Heart left ventricle (tissue), 16 donors: ENCODE measurements at regions not wholly inside any gene's neighbourhood (a gene's known extent, or its start where the extent isn't known, plus 50 kb on each side); places are given as distances from the start of the nearest gene placed in this dataset.

ENCODE experiments used
- ATAC-seq, 4 donors: fragments of 200-7000 bp; cut with Tn5 transposase; one replicate each; pipeline ENCODE4 v1.9.1; 2020 to 2022; ENCODE audit warnings: moderate library complexity in 4 of 4, mild to moderate bottlenecking in 3 of 4, moderate number of reproducible peaks in 1 of 4
- DNase-seq, 5 donors: peaks; one replicate each; pipeline ENCODE4 v3.0.0-alpha.2; 2020
- H3K27ac ChIP-seq, 12 donors: fragments of 200-600 bp; sonication (generic) in 4 of 12; one replicate each; pipeline versions ENCODE4 v1.5.0 to v1.8.0; 2016 to 2022; ENCODE audit warnings: mild to moderate bottlenecking in 2 of 12
- H3K27me3 ChIP-seq, 9 donors: fragments of 200-600 bp; sonication (generic) in 2 of 9; one replicate each; pipeline versions ENCODE4 v1.5.1 to v1.8.0; 2016 to 2022; ENCODE audit warnings: mild to moderate bottlenecking in 3 of 9
- H3K36me3 ChIP-seq, 9 donors: fragments of 200-600 bp; sonication (generic) in 2 of 9; one replicate each; pipeline versions ENCODE4 v1.5.0 to v1.8.0; 2018 to 2022; ENCODE audit warnings: mild to moderate bottlenecking in 2 of 9
- H3K4me1 ChIP-seq, 12 donors: fragments of 200-600 bp; sonication (generic) in 4 of 12; one replicate each; pipeline versions ENCODE4 v1.5.0 to v1.8.0; 2016 to 2022; ENCODE audit warnings: mild to moderate bottlenecking in 3 of 12
- H3K4me3 ChIP-seq, 12 donors: fragments of 200-600 bp; sonication (generic) in 4 of 12; one replicate each; pipeline versions ENCODE4 v1.5.0 to v1.8.0; 2017 to 2022; ENCODE audit warnings: mild to moderate bottlenecking in 9 of 12, moderate library complexity in 4 of 12
- H3K9me3 ChIP-seq, 12 donors: fragments of 200-600 bp; sonication (generic) in 4 of 12; one replicate each; pipeline versions ENCODE4 v1.5.0 to v1.8.0; 2016 to 2022; ENCODE audit warnings: mild to moderate bottlenecking in 1 of 12
- POLR2A ChIP-seq, 2 donors: fragments of 450-650 bp; IDR thresholded peaks; one replicate each; pipeline ENCODE4 v1.6.1; 2017; ENCODE audit warnings: antibody characterized with exemption in 2 of 2, mild to moderate bottlenecking in 2 of 2, moderate library complexity in 2 of 2
- WGBS, 4 donors: extraction: QIAGEN DNeasy Blood & Tissue Kit in 2 of 4; methylation state at CpG; one replicate each; pipeline versions ENCODE4 v1.1.5 to v1.1.7; 2013 to 2018; 5-methylcytosine and 5-hydroxymethylcytosine counted together
- intact Hi-C, 10 donors: fragments of 100-400 bp; cut with DNase I; formaldehyde crosslinking; loops; one replicate each; pipeline versions ENCODE4 v1.11.1 to v1.14.2; 2022
- TF ChIP-seq, protein P1 (sequence below), 12 donors: fragments of 200-600 bp; sonication (generic) in 4 of 12; IDR thresholded peaks; one replicate each; pipeline versions ENCODE4 v1.5.0 to v1.8.0; 2018 to 2022; ENCODE audit warnings: antibody characterized with exemption in 12 of 12, mild to moderate bottlenecking in 5 of 12
- donor health status: ischemic (EF 13 %, LVEDD 7.1; RV severe dilation, severe dysfunction).
- donor health status: healthy with polysubstance abuse.
- donor health status: DM: no; HTN: yes; CAD: no.
- donor health status: DM: no; HTN: no; CAD: no.
- donor health status: ischemic (EF 25% LVEDD 6.9; RV normal size, moderate dysfunction).
- donor health status: ischemic (EF 25% LVEDD 5.7; RV mildly dilated, moderate dysfunction).
- donor health status: healthy.
- donor health status: DM: yes; HTN: yes; CAD: no.
- donor health status: ischemic (EF 35%, LVEDD 5.7; RV mildly dilated, moderate dysfunction).
- donor health status: nonischemic (EF 11% LVEDD 7.7; RV severe dilation, severe dysfunction).
- donor health status: DM: yes; HTN: yes; CAD: no.
- donor health status: PGD.
- donor health status: ischemic (EF 29% LVEDD 5.4; RV normal size, mild dysfunction).
- donor health status: nonischemic (EF 23%, LVEDD 6.1; RV moderate dilation, normal function).

- ATAC-seq (no peak), DNase-seq (no peak)
- intact Hi-C loops = no loop called here
- no peak overlapping the region for H3K27ac ChIP-seq
- peaks cover 0 to 27% (median 18%) of the 10 kb centered on the region in 12 donors for H3K4me1 ChIP-seq
- H3K27me3 ChIP-seq = peaks cover 0 to 12% (median 0%) of the 10 kb centered on the region in 9 donors
- TF ChIP-seq POLR2A (IDR thresholded peaks at IDR 0.05) = no peak
- TF ChIP-seq, protein P1, sequence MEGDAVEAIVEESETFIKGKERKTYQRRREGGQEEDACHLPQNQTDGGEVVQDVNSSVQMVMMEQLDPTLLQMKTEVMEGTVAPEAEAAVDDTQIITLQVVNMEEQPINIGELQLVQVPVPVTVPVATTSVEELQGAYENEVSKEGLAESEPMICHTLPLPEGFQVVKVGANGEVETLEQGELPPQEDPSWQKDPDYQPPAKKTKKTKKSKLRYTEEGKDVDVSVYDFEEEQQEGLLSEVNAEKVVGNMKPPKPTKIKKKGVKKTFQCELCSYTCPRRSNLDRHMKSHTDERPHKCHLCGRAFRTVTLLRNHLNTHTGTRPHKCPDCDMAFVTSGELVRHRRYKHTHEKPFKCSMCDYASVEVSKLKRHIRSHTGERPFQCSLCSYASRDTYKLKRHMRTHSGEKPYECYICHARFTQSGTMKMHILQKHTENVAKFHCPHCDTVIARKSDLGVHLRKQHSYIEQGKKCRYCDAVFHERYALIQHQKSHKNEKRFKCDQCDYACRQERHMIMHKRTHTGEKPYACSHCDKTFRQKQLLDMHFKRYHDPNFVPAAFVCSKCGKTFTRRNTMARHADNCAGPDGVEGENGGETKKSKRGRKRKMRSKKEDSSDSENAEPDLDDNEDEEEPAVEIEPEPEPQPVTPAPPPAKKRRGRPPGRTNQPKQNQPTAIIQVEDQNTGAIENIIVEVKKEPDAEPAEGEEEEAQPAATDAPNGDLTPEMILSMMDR (IDR thresholded peaks at IDR 0.05) = no peak
- H3K4me3 ChIP-seq = no peak overlapping the region
- WGBS, 4 donors = 90 to 94% (median 92%) methylated on average over 4 of the region's 4 CpGs
- no peaks in the 10 kb centered on the region for H3K36me3 ChIP-seq
- no peaks in the 10 kb centered on the region for H3K9me3 ChIP-seq
Observed at GRCh38 chr2:217244815-217245214, 385.0 kb upstream of the TNP1 start.

GRCh38 chr2:217242947-217243346, 383.1 kb upstream of the TNP1 start:
- intact Hi-C loops = no loop called here
- Histone ChIP-seq H3K27me3 (peaks cover 0 to 9% (median 0%) of the 10 kb centered on the region in 9 donors), H3K4me3 (no peak overlapping the region), H3K27ac (no peak overlapping the region), H3K4me1 (peaks cover 0 to 10% (median 4%) of the 10 kb centered on the region in 12 donors), H3K9me3 (no peaks in the 10 kb centered on the region), H3K36me3 (no peaks in the 10 kb centered on the region)
- no peak for TF ChIP-seq POLR2A (IDR thresholded peaks at IDR 0.05)
- TF ChIP-seq, protein P1 (IDR thresholded peaks at IDR 0.05) = no peak
- DNase-seq (no peak), ATAC-seq (no peak)
- WGBS, 4 donors = 95 to 98% (median 97%) methylated on average over 3 of the region's 3 CpGs

GRCh38 chr2:217231724-217232123, 371.9 kb upstream of the TNP1 start:
- ATAC-seq = no peak
- DNase-seq = no peak
- TF ChIP-seq POLR2A (IDR thresholded peaks at IDR 0.05) = no peak
- TF ChIP-seq, protein P1 (IDR thresholded peaks at IDR 0.05) = no peak
- intact Hi-C loops = no loop called here
- H3K4me3 ChIP-seq = no peak overlapping the region
- 54 to 59% (median 58%) methylated on average over 3 of the region's 3 CpGs for WGBS, 4 donors
- H3K27ac ChIP-seq = no peak overlapping the region
- no peaks in the 10 kb centered on the region for H3K36me3 ChIP-seq
- H3K4me1 ChIP-seq = peaks cover 0 to 6% (median 0%) of the 10 kb centered on the region in 12 donors
- H3K9me3 ChIP-seq = peaks cover 0 to 8% (median under 1%) of the 10 kb centered on the region in 12 donors
- H3K27me3 ChIP-seq = peaks cover 0 to 34% (median 0%) of the 10 kb centered on the region in 9 donors

DNA sequence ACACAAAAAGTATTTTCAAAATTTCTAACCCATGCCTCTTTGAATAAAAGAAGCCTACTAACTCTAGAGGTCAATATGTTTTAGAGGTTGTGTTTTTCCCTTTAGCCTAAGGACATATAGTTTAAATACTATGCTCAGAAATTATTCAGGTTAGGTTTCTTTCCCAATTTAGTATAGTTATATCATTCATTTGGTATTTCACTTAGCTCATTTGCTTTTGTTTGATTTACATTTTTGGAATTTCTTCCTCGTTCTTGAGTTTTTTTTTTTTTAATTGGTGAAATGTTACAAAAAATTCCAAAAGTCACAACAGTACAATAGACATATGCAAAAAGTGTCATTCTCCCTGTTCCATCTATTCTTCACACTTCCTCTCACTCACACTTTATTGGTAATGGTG, 371.3 kb upstream of the TNP1 start:
- Histone ChIP-seq H3K9me3 (peaks cover 0 to 3% (median 0%) of the 10 kb centered on the region in 12 donors), H3K4me1 (peaks cover 0 to 6% (median 0%) of the 10 kb centered on the region in 12 donors), H3K27ac (no peak overlapping the region), H3K27me3 (peaks cover 0 to 35% (median 0%) of the 10 kb centered on the region in 9 donors), H3K4me3 (no peak overlapping the region), H3K36me3 (no peaks in the 10 kb centered on the region)
- ATAC-seq = no peak
- 39 to 64% (median 52%) methylated on average over 1 of the region's 1 CpG for WGBS, 4 donors
- no peak for DNase-seq
- intact Hi-C loops = no loop called here
- TF ChIP-seq, protein P1 (IDR thresholded peaks at IDR 0.05) = no peak
- no peak for TF ChIP-seq POLR2A (IDR thresholded peaks at IDR 0.05)
